ENCODE measurements at regions not wholly inside any gene's neighbourhood (a gene's known extent, or its start where the extent isn't known, plus 50 kb on each side); places are given as distances from the start of the nearest gene placed in this dataset.

DNA sequence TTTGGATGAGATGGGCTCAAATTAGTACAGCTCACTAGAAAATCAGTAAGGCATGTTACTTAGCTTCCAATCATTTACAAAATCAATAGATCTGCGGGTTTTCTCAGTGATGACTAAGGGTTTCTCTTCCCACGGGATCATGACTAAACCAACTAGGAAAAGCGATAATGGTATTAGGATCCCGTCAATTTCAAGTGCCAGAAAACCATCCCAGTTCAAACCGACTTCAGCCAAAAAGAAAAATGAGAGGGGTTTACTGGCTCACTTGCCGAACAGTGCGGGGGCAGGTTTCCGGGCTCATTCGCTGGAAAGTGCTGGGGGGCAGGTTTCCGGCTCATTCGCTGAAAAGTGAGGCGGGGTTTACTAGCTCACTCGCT, 62.1 kb upstream of the LYZL2 start:
- TF ChIP-seq, protein P1, sequence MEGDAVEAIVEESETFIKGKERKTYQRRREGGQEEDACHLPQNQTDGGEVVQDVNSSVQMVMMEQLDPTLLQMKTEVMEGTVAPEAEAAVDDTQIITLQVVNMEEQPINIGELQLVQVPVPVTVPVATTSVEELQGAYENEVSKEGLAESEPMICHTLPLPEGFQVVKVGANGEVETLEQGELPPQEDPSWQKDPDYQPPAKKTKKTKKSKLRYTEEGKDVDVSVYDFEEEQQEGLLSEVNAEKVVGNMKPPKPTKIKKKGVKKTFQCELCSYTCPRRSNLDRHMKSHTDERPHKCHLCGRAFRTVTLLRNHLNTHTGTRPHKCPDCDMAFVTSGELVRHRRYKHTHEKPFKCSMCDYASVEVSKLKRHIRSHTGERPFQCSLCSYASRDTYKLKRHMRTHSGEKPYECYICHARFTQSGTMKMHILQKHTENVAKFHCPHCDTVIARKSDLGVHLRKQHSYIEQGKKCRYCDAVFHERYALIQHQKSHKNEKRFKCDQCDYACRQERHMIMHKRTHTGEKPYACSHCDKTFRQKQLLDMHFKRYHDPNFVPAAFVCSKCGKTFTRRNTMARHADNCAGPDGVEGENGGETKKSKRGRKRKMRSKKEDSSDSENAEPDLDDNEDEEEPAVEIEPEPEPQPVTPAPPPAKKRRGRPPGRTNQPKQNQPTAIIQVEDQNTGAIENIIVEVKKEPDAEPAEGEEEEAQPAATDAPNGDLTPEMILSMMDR (optimal IDR thresholded peaks at IDR 0.05 in 1 of 3, IDR thresholded peaks at IDR 0.05 in 1 of 3, conservative IDR thresholded peaks at IDR 0.05 in 1 of 3; ENCODE audit: extremely low read depth in 1 of 3, insufficient read depth in 2 of 3, low read length in 3 of 3) = no peak
- no peak for TF ChIP-seq EZH2 (IDR thresholded peaks at IDR 0.05; ENCODE audit: low read length)
